SK-N-SH treated with all-trans-retinoic acid at 6 μM for 48 hours (cell line): ENCODE measurements at regions not wholly inside any gene's neighbourhood (a gene's known extent, or its start where the extent isn't known, plus 50 kb on each side); places are given as distances from the start of the nearest gene placed in this dataset.

Experiments
- ATAC-seq: fragments of 200-7000 bp; cut with Tn5 transposase; 3 replicates; pipeline ENCODE4 v1.9.1; 2020; ENCODE audit warnings: mild to moderate bottlenecking, moderate library complexity
- ARNTL ChIP-seq: fragments of 450-650 bp; formaldehyde crosslinking; IDR thresholded peaks from 2 replicates; pipeline ENCODE4 v1.5.0; 2020; ENCODE audit warnings: low read depth, mild to moderate bottlenecking, moderate library complexity, borderline replicate concordance
- BACH2 ChIP-seq: fragments of 250-450 bp; sonication (Bioruptor Pico); IDR thresholded peaks from 2 replicates; pipeline ENCODE4 v1.9.0; 2021; ENCODE audit warnings: mild to moderate bottlenecking, borderline replicate concordance
- CREB5 ChIP-seq: fragments of 250-450 bp; sonication (Bioruptor Pico); IDR thresholded peaks from 2 replicates; pipeline ENCODE4 v1.5.1; 2020; ENCODE audit warnings: low read depth, mild to moderate bottlenecking, moderate library complexity
- CSDC2 ChIP-seq: fragments of 250-450 bp; sonication (Bioruptor Pico); IDR thresholded peaks from 2 replicates; pipeline ENCODE4 v1.5.0; 2020; ENCODE audit warnings: mild to moderate bottlenecking, moderate library complexity
- CSRNP3 ChIP-seq: fragments of 250-450 bp; sonication (Bioruptor Pico); IDR thresholded peaks from 2 replicates; pipeline ENCODE4 v1.5.1; 2021; ENCODE audit warnings: mild to moderate bottlenecking, moderate library complexity
- ESRRG ChIP-seq: fragments of 250-450 bp; sonication (Bioruptor Pico); IDR thresholded peaks from 2 replicates; pipeline ENCODE4 v1.6.1; 2021; ENCODE audit warnings: mild to moderate bottlenecking
- GLIS3 ChIP-seq: fragments of 250-450 bp; sonication (Bioruptor Pico); IDR thresholded peaks from 2 replicates; pipeline ENCODE4 v1.5.0; 2020; ENCODE audit warnings: mild to moderate bottlenecking, moderate library complexity
- ISL1 ChIP-seq: fragments of 250-450 bp; sonication (Bioruptor Pico); IDR thresholded peaks from 2 replicates; pipeline ENCODE4 v2.1.2; 2022; ENCODE audit warnings: mild to moderate bottlenecking, moderate library complexity
- OSR1 ChIP-seq: fragments of 250-450 bp; sonication (Bioruptor Pico); IDR thresholded peaks from 2 replicates; pipeline ENCODE4 v1.8.0; 2022; ENCODE audit warnings: moderate library complexity, mild to moderate bottlenecking, inconsistent platforms
- PATZ1 ChIP-seq: fragments of 250-450 bp; sonication (Bioruptor Pico); IDR thresholded peaks from 2 replicates; pipeline ENCODE4 v1.8.0; 2020; ENCODE audit warnings: mild to moderate bottlenecking, moderate library complexity, borderline replicate concordance
- POU6F1 ChIP-seq: fragments of 250-450 bp; sonication (Bioruptor Pico); IDR thresholded peaks from 2 replicates; pipeline ENCODE4 v1.8.0; 2021; ENCODE audit warnings: low read depth, mild to moderate bottlenecking, moderate library complexity, borderline replicate concordance
- RARB ChIP-seq: fragments of 250-450 bp; sonication (Bioruptor Pico); IDR thresholded peaks from 2 replicates; pipeline ENCODE4 v1.8.0; 2021; ENCODE audit warnings: mild to moderate bottlenecking, moderate library complexity
- SNAI2 ChIP-seq: fragments of 250-450 bp; sonication (Bioruptor Pico); IDR thresholded peaks from 2 replicates; pipeline ENCODE4 v1.5.0; 2020; ENCODE audit warnings: mild to moderate bottlenecking, moderate library complexity
- TCF4 ChIP-seq: fragments of 250-450 bp; sonication (Bioruptor Pico); IDR thresholded peaks from 2 replicates; pipeline ENCODE4 v1.8.0; 2021; ENCODE audit warnings: mild to moderate bottlenecking, moderate library complexity, borderline replicate concordance
- TOX ChIP-seq: fragments of 250-450 bp; sonication (Bioruptor Pico); IDR thresholded peaks from 2 replicates; pipeline ENCODE4 v1.8.0; 2021; ENCODE audit warnings: mild to moderate bottlenecking, moderate library complexity, borderline replicate concordance
- ZC3H10 ChIP-seq: fragments of 250-450 bp; sonication (Bioruptor Pico); IDR thresholded peaks from 2 replicates; pipeline ENCODE4 v1.5.1; 2021; ENCODE audit warnings: mild to moderate bottlenecking, moderate library complexity
- ZFP3 ChIP-seq: fragments of 250-450 bp; sonication (Bioruptor Pico); IDR thresholded peaks from 2 replicates; pipeline ENCODE4 v1.5.0; 2020; ENCODE audit warnings: mild to moderate bottlenecking, moderate library complexity
- ZFP30 ChIP-seq: fragments of 450-650 bp; formaldehyde crosslinking; IDR thresholded peaks from 2 replicates; pipeline ENCODE4 v1.5.0; 2022; ENCODE audit warnings: mild to moderate bottlenecking, moderate library complexity
- ZNF565 ChIP-seq: fragments of 450-650 bp; formaldehyde crosslinking; conservative IDR thresholded peaks from 2 replicates; pipeline ENCODE4 v1.5.0; 2020; ENCODE audit warnings: low read depth, mild to moderate bottlenecking, moderate library complexity
- ZNF70 ChIP-seq: fragments of 450-650 bp; formaldehyde crosslinking; IDR thresholded peaks from 2 replicates; pipeline ENCODE4 v1.5.0; 2020; ENCODE audit warnings: mild to moderate bottlenecking, moderate library complexity
- ZNF8 ChIP-seq: fragments of 450-650 bp; formaldehyde crosslinking; IDR thresholded peaks from 2 replicates; pipeline ENCODE4 v1.5.0; 2020; ENCODE audit warnings: mild to moderate bottlenecking, moderate library complexity

GRCh38 chr17:65457183-65457582 is 104.3 kb downstream of the AXIN2 start:
- TF ChIP-seq ISL1 (CRISPR knock-in tag) (no peak), ZNF70 (CRISPR knock-in tag) (no peak), ZFP30 (CRISPR knock-in tag) (no peak), CREB5 (CRISPR knock-in tag) (no peak), ZNF565 (CRISPR knock-in tag) (no peak), ZC3H10 (CRISPR knock-in tag) (no peak), PATZ1 (CRISPR knock-in tag) (no peak), TCF4 (no peak), BACH2 (CRISPR knock-in tag) (no peak), POU6F1 (CRISPR knock-in tag) (no peak), SNAI2 (no peak), CSRNP3 (CRISPR knock-in tag) (no peak), GLIS3 (CRISPR knock-in tag) (no peak), CSDC2 (CRISPR knock-in tag) (no peak), TOX (CRISPR knock-in tag) (no peak), OSR1 (CRISPR knock-in tag) (no peak)
- TF ChIP-seq, all 23 proteins: peak for 0
- no peak for ATAC-seq

GRCh38 chr17:65456368-65457151 is 104.9 kb downstream of the AXIN2 start:
- ATAC-seq: peak; percentile 36; the same call in 2 of the 3 replicates
- TF ChIP-seq TCF4 (no peak), ZFP30 (CRISPR knock-in tag) (no peak), BACH2 (CRISPR knock-in tag) (no peak), CREB5 (CRISPR knock-in tag) (no peak), CSDC2 (CRISPR knock-in tag) (no peak), ESRRG (CRISPR knock-in tag) (no peak), PATZ1 (CRISPR knock-in tag) (no peak), SNAI2 (no peak), ZNF8 (CRISPR knock-in tag) (no peak), ISL1 (CRISPR knock-in tag) (no peak), POU6F1 (CRISPR knock-in tag) (no peak), GLIS3 (CRISPR knock-in tag) (no peak), RARB (CRISPR knock-in tag) (no peak), CSRNP3 (CRISPR knock-in tag) (no peak), ZC3H10 (CRISPR knock-in tag) (no peak), ARNTL (CRISPR knock-in tag) (no peak), ZFP3 (CRISPR knock-in tag) (no peak), OSR1 (CRISPR knock-in tag) (no peak)
